SJSA1 (cell line): ENCODE measurements at regions not wholly inside any gene's neighbourhood (a gene's known extent, or its start where the extent isn't known, plus 50 kb on each side); places are given as distances from the start of the nearest gene placed in this dataset.

Experiments used
- DNase-seq, 2 experiments: peaks; one replicate each; pipeline ENCODE4 v3.0.0-alpha.2; 2015 to 2020; ENCODE audit warnings: low spot score in 2 of 2, low read depth in 1 of 2
- H3K27ac ChIP-seq: fragments of 250-450 bp; sonication (Bioruptor Pico); 2 replicates; pipeline ENCODE4 v1.5.1; 2020; ENCODE audit warnings: mild to moderate bottlenecking, moderate library complexity
- H3K27me3 ChIP-seq: fragments of 250-450 bp; sonication (Bioruptor Pico); replicated peaks from 2 replicates; pipeline ENCODE4 v1.5.1; 2020; ENCODE audit warnings: mild to moderate bottlenecking, moderate library complexity
- H3K36me3 ChIP-seq: fragments of 250-450 bp; sonication (Bioruptor Pico); 2 replicates; pipeline ENCODE4 v1.5.1; 2020; ENCODE audit warnings: mild to moderate bottlenecking
- H3K4me1 ChIP-seq: fragments of 250-450 bp; sonication (Bioruptor Pico); replicated peaks from 2 replicates; pipeline ENCODE4 v1.6.1; 2021; ENCODE audit warnings: mild to moderate bottlenecking
- H3K4me3 ChIP-seq: fragments of 250-450 bp; sonication (Bioruptor Pico); 2 replicates; pipeline ENCODE4 v1.5.1; 2020; ENCODE audit warnings: mild to moderate bottlenecking
- H3K9me3 ChIP-seq: fragments of 250-450 bp; sonication (Bioruptor Pico); replicated peaks from 2 replicates; pipeline ENCODE4 v1.5.1; 2020; ENCODE audit warnings: mild to moderate bottlenecking

GRCh38 chr21:15164678-15165303, 100.0 kb upstream of the NRIP1 start:
- no peaks in the 10 kb centered on the region for H3K36me3 ChIP-seq
- no peaks in the 10 kb centered on the region for H3K9me3 ChIP-seq
- H3K27me3 ChIP-seq, result no peaks in the 10 kb centered on the region
- no peak overlapping the region for H3K27ac ChIP-seq
- no peaks in the 10 kb centered on the region for H3K4me1 ChIP-seq
- DNase-seq, result no peak
- H3K4me3 ChIP-seq, result no peak overlapping the region

GRCh38 chr21:15170614-15171013, 105.8 kb upstream of the NRIP1 start:
- no peaks in the 10 kb centered on the region for H3K36me3 ChIP-seq
- no peak overlapping the region for H3K4me3 ChIP-seq
- H3K9me3 ChIP-seq, result no peaks in the 10 kb centered on the region
- no peaks in the 10 kb centered on the region for H3K27me3 ChIP-seq
- H3K4me1 ChIP-seq, result no peaks in the 10 kb centered on the region
- no peak for DNase-seq
- no peak overlapping the region for H3K27ac ChIP-seq

GRCh38 chr21:15171546-15171945, 106.7 kb upstream of the NRIP1 start:
- H3K4me3 ChIP-seq, result no peak overlapping the region
- H3K9me3 ChIP-seq, result no peaks in the 10 kb centered on the region
- H3K27me3 ChIP-seq, result no peaks in the 10 kb centered on the region
- H3K27ac ChIP-seq, result no peak overlapping the region
- no peak for DNase-seq
- no peaks in the 10 kb centered on the region for H3K4me1 ChIP-seq
- H3K36me3 ChIP-seq, result no peaks in the 10 kb centered on the region

- H3K27me3 ChIP-seq, result no peaks in the 10 kb centered on the region
- no peak overlapping the region for H3K4me3 ChIP-seq
- no peaks in the 10 kb centered on the region for H3K36me3 ChIP-seq
- DNase-seq, result no peak
- H3K4me1 ChIP-seq, result no peaks in the 10 kb centered on the region
- H3K27ac ChIP-seq, result no peak overlapping the region
- H3K9me3 ChIP-seq, result no peaks in the 10 kb centered on the region
These were observed 108.2 kb upstream of the NRIP1 start for GRCh38 chr21:15172963-15173362.

- no peak overlapping the region for H3K4me3 ChIP-seq
- no peaks in the 10 kb centered on the region for H3K36me3 ChIP-seq
- no peaks in the 10 kb centered on the region for H3K27me3 ChIP-seq
- no peaks in the 10 kb centered on the region for H3K9me3 ChIP-seq
- no peak overlapping the region for H3K27ac ChIP-seq
- no peak for DNase-seq
- H3K4me1 ChIP-seq, result no peaks in the 10 kb centered on the region
These were observed 110.1 kb upstream of the NRIP1 start for GRCh38 chr21:15174923-15175322.

GRCh38 chr21:15182731-15183130, 117.9 kb upstream of the NRIP1 start:
- Histone ChIP-seq H3K27me3 (no peaks in the 10 kb centered on the region), H3K36me3 (no peaks in the 10 kb centered on the region), H3K4me1 (no peaks in the 10 kb centered on the region), H3K27ac (no peak overlapping the region), H3K9me3 (no peaks in the 10 kb centered on the region), H3K4me3 (no peak overlapping the region)
- DNase-seq, result no peak

- Histone ChIP-seq H3K4me1 (no peaks in the 10 kb centered on the region), H3K9me3 (no peaks in the 10 kb centered on the region), H3K27me3 (no peaks in the 10 kb centered on the region), H3K27ac (no peak overlapping the region), H3K36me3 (no peaks in the 10 kb centered on the region), H3K4me3 (no peak overlapping the region)
- DNase-seq, result no peak
These were observed 119.0 kb upstream of the NRIP1 start for GRCh38 chr21:15183813-15184257.

- Histone ChIP-seq H3K4me1 (no peaks in the 10 kb centered on the region), H3K36me3 (no peaks in the 10 kb centered on the region), H3K4me3 (no peak overlapping the region), H3K27ac (no peak overlapping the region), H3K27me3 (no peaks in the 10 kb centered on the region), H3K9me3 (no peaks in the 10 kb centered on the region)
- DNase-seq, result no peak
These were observed 125.6 kb upstream of the NRIP1 start for GRCh38 chr21:15190412-15190811.

GRCh38 chr21:15190837-15191236, 126.0 kb upstream of the NRIP1 start:
- no peaks in the 10 kb centered on the region for H3K9me3 ChIP-seq
- DNase-seq, result no peak
- no peak overlapping the region for H3K4me3 ChIP-seq
- H3K36me3 ChIP-seq, result no peaks in the 10 kb centered on the region
- no peaks in the 10 kb centered on the region for H3K4me1 ChIP-seq
- no peaks in the 10 kb centered on the region for H3K27me3 ChIP-seq
- no peak overlapping the region for H3K27ac ChIP-seq

- no peak overlapping the region for H3K27ac ChIP-seq
- no peak overlapping the region for H3K4me3 ChIP-seq
- no peak for DNase-seq
- no peaks in the 10 kb centered on the region for H3K36me3 ChIP-seq
- H3K9me3 ChIP-seq, result no peaks in the 10 kb centered on the region
- H3K4me1 ChIP-seq, result no peaks in the 10 kb centered on the region
- H3K27me3 ChIP-seq, result no peaks in the 10 kb centered on the region
These were observed 126.5 kb upstream of the NRIP1 start for GRCh38 chr21:15191342-15191741.

- Histone ChIP-seq H3K36me3 (no peaks in the 10 kb centered on the region), H3K9me3 (no peaks in the 10 kb centered on the region), H3K27ac (no peak overlapping the region), H3K4me3 (no peak overlapping the region), H3K4me1 (no peaks in the 10 kb centered on the region), H3K27me3 (no peaks in the 10 kb centered on the region)
- DNase-seq, result no peak
These were observed 127.4 kb upstream of the NRIP1 start for GRCh38 chr21:15192243-15192642.

GRCh38 chr21:15193937-15194336, 129.1 kb upstream of the NRIP1 start:
- no peaks in the 10 kb centered on the region for H3K27me3 ChIP-seq
- no peak overlapping the region for H3K4me3 ChIP-seq
- no peaks in the 10 kb centered on the region for H3K4me1 ChIP-seq
- no peak for DNase-seq
- H3K36me3 ChIP-seq, result no peaks in the 10 kb centered on the region
- H3K9me3 ChIP-seq, result no peaks in the 10 kb centered on the region
- no peak overlapping the region for H3K27ac ChIP-seq

- H3K4me3 ChIP-seq, result no peak overlapping the region
- no peaks in the 10 kb centered on the region for H3K36me3 ChIP-seq
- DNase-seq, result no peak
- no peak overlapping the region for H3K27ac ChIP-seq
- H3K9me3 ChIP-seq, result no peaks in the 10 kb centered on the region
- H3K27me3 ChIP-seq, result no peaks in the 10 kb centered on the region
- no peaks in the 10 kb centered on the region for H3K4me1 ChIP-seq
These were observed 130.3 kb upstream of the NRIP1 start for GRCh38 chr21:15195104-15195503.

- no peak overlapping the region for H3K27ac ChIP-seq
These were observed 131.0 kb upstream of the NRIP1 start for GRCh38 chr21:15195768-15196167.

GRCh38 chr21:15197696-15198095, 132.9 kb upstream of the NRIP1 start:
- Histone ChIP-seq H3K4me3 (no peak overlapping the region), H3K27ac (no peak overlapping the region), H3K27me3 (no peaks in the 10 kb centered on the region), H3K36me3 (no peaks in the 10 kb centered on the region), H3K4me1 (no peaks in the 10 kb centered on the region), H3K9me3 (no peaks in the 10 kb centered on the region)
- DNase-seq, result no peak

More at GRCh38 chr21:15195768-15196167, 131.0 kb upstream of the NRIP1 start:
- Histone ChIP-seq H3K9me3 (no peaks in the 10 kb centered on the region), H3K36me3 (no peaks in the 10 kb centered on the region), H3K4me1 (no peaks in the 10 kb centered on the region), H3K4me3 (no peak overlapping the region), H3K27me3 (no peaks in the 10 kb centered on the region)
- no peak for DNase-seq
